ENCODE measurements at regions not wholly inside any gene's neighbourhood (a gene's known extent, or its start where the extent isn't known, plus 50 kb on each side); places are given as distances from the start of the nearest gene placed in this dataset.

DNA sequence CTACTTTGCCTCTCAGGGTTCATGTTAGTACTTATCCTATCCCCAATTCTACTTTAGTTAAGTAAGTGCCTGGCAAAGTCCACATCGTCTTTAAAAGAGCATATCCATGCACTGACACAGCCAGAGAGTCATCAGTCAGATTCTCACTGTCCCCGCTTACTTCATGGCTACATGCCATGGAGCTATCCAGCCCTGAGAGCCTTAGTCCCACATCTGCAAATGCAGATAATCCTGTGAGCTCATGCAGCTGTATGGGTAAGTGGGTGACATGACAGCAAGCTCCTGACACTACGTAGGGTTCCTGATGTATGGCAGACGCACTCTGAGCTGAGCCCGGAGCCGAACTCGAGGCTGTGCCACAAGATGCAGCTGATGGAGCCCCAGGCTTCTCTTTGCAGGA is 661.5 kb downstream of the LIG4 start:
- TF ChIP-seq POLR2AphosphoS5 (IDR thresholded peaks at IDR 0.05) (no peak), POLR2A (IDR thresholded peaks at IDR 0.05) (no peak)
- TF ChIP-seq, protein P1, sequence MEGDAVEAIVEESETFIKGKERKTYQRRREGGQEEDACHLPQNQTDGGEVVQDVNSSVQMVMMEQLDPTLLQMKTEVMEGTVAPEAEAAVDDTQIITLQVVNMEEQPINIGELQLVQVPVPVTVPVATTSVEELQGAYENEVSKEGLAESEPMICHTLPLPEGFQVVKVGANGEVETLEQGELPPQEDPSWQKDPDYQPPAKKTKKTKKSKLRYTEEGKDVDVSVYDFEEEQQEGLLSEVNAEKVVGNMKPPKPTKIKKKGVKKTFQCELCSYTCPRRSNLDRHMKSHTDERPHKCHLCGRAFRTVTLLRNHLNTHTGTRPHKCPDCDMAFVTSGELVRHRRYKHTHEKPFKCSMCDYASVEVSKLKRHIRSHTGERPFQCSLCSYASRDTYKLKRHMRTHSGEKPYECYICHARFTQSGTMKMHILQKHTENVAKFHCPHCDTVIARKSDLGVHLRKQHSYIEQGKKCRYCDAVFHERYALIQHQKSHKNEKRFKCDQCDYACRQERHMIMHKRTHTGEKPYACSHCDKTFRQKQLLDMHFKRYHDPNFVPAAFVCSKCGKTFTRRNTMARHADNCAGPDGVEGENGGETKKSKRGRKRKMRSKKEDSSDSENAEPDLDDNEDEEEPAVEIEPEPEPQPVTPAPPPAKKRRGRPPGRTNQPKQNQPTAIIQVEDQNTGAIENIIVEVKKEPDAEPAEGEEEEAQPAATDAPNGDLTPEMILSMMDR (IDR thresholded peaks at IDR 0.05): no peak
